ENCODE measurements at regions not wholly inside any gene's neighbourhood (a gene's known extent, or its start where the extent isn't known, plus 50 kb on each side); places are given as distances from the start of the nearest gene placed in this dataset.

GRCh38 chr7:115709664-115710063 lies 320.9 kb downstream of the TFEC start:
- no peak for DNase-seq (ENCODE audit: low read depth)

GRCh38 chr7:115708013-115708341 lies 322.6 kb downstream of the TFEC start:
- no peak for DNase-seq (ENCODE audit: low read depth)

GRCh38 chr7:115707258-115708012 lies 323.1 kb downstream of the TFEC start:
- DNase-seq (ENCODE audit: low read depth) = peak; percentile 19

- DNase-seq (ENCODE audit: low read depth) = no peak
These were observed 325.7 kb downstream of the TFEC start for GRCh38 chr7:115704884-115705283.

- no peak for DNase-seq (ENCODE audit: low read depth)
These were observed 329.4 kb downstream of the TFEC start for GRCh38 chr7:115701141-115701540.

- no peak for DNase-seq (ENCODE audit: low read depth)
These were observed 336.1 kb downstream of the TFEC start for GRCh38 chr7:115694424-115694823.

GRCh38 chr7:115693779-115694178 lies 336.8 kb downstream of the TFEC start:
- no peak for DNase-seq (ENCODE audit: low read depth)

- no peak for DNase-seq (ENCODE audit: low read depth)
These were observed 340.6 kb downstream of the TFEC start for GRCh38 chr7:115689941-115690340.

- DNase-seq (ENCODE audit: low read depth) = no peak
These were observed 347.5 kb downstream of the TFEC start for GRCh38 chr7:115683093-115683492.

- DNase-seq (ENCODE audit: low read depth) = no peak
These were observed 348.1 kb downstream of the TFEC start for GRCh38 chr7:115682507-115682906.

GRCh38 chr7:115680921-115681320 lies 349.6 kb downstream of the TFEC start:
- no peak for DNase-seq (ENCODE audit: low read depth)

GRCh38 chr7:115679976-115680375 lies 350.6 kb downstream of the TFEC start:
- peak; percentile 60 for DNase-seq (ENCODE audit: low read depth)

- DNase-seq (ENCODE audit: low read depth) = no peak
These were observed 351.1 kb downstream of the TFEC start for GRCh38 chr7:115679423-115679822.

- no peak for DNase-seq (ENCODE audit: low read depth)
These were observed 352.2 kb downstream of the TFEC start for GRCh38 chr7:115678086-115678982.

GRCh38 chr7:115676707-115677106 lies 353.9 kb downstream of the TFEC start:
- no peak for DNase-seq (ENCODE audit: low read depth)

- peak; percentile 75 for DNase-seq (ENCODE audit: low read depth)
These were observed 354.5 kb downstream of the TFEC start for GRCh38 chr7:115676080-115676479.

GRCh38 chr7:115674467-115675024 lies 356.0 kb downstream of the TFEC start:
- DNase-seq (ENCODE audit: low read depth) = no peak

- peak; percentile 25 for DNase-seq (ENCODE audit: low read depth)
These were observed 358.5 kb downstream of the TFEC start for GRCh38 chr7:115672024-115672423.

- DNase-seq (ENCODE audit: low read depth) = no peak
These were observed 367.9 kb downstream of the TFEC start for GRCh38 chr7:115662676-115663075.

GRCh38 chr7:115662120-115662519 lies 368.4 kb downstream of the TFEC start:
- peak; percentile 24 for DNase-seq (ENCODE audit: low read depth)

GRCh38 chr7:115658223-115658622 lies 372.3 kb downstream of the TFEC start:
- DNase-seq (ENCODE audit: low read depth) = no peak

GRCh38 chr7:115654384-115655214 lies 376.0 kb downstream of the TFEC start:
- peak; percentile 72 for DNase-seq (ENCODE audit: low read depth)

Data from LHCN-M2 (cell line).